ENCODE measurements at regions not wholly inside any gene's neighbourhood (a gene's known extent, or its start where the extent isn't known, plus 50 kb on each side); places are given as distances from the start of the nearest gene placed in this dataset.
"Not testable (repeated sequence)": the region's sequence is repeated elsewhere in the genome, so short reads cannot be mapped to it uniquely, and the experiment has no call there.

GRCh38 chr20:48440916-48441315 is 386.9 kb downstream of the PREX1 start:
- H3K4me3 ChIP-seq (ENCODE audit: insufficient read depth, low read length) = no peak overlapping the region
- no peaks in the 10 kb centered on the region for H3K9me3 ChIP-seq (ENCODE audit: low read depth, low read length)
- H3K36me3 ChIP-seq (ENCODE audit: insufficient read depth, low read length) = no peaks in the 10 kb centered on the region
- H3K27me3 ChIP-seq (ENCODE audit: insufficient read depth, low read length) = no peaks in the 10 kb centered on the region
- no peaks in the 10 kb centered on the region for H4K20me1 ChIP-seq (ENCODE audit: insufficient read depth, low read length)
- H2AFZ ChIP-seq (ENCODE audit: low read length) = no peak overlapping the region
- no peak overlapping the region for H3K27ac ChIP-seq (ENCODE audit: low read depth, low read length)
- no peak for DNase-seq (ENCODE audit: insufficient read length, low spot score, missing footprints)
- no peak overlapping the region for H3K4me2 ChIP-seq (ENCODE audit: insufficient read depth, low read length)
- no peak for TF ChIP-seq CTCF (IDR thresholded peaks at IDR 0.05; ENCODE audit: extremely low read depth, low read depth, low read length)
- H3K79me2 ChIP-seq (ENCODE audit: insufficient read depth, low read length) = no peaks in the 10 kb centered on the region
- H3K4me1 ChIP-seq (ENCODE audit: insufficient read depth, low read length) = no peaks in the 10 kb centered on the region

- DNase-seq (ENCODE audit: insufficient read length, low spot score, missing footprints); H3K4me2 ChIP-seq (ENCODE audit: insufficient read depth, low read length); H3K79me2 ChIP-seq (ENCODE audit: insufficient read depth, low read length); H4K20me1 ChIP-seq (ENCODE audit: insufficient read depth, low read length); H3K4me3 ChIP-seq (ENCODE audit: insufficient read depth, low read length); H3K4me1 ChIP-seq (ENCODE audit: insufficient read depth, low read length); H3K27me3 ChIP-seq (ENCODE audit: insufficient read depth, low read length); H2AFZ ChIP-seq (ENCODE audit: low read length); H3K9me3 ChIP-seq (ENCODE audit: low read depth, low read length); H3K36me3 ChIP-seq (ENCODE audit: insufficient read depth, low read length); H3K27ac ChIP-seq (ENCODE audit: low read depth, low read length): not testable (repeated sequence)
Observed at GRCh38 chr20:48440261-48440660, 387.5 kb downstream of the PREX1 start.

- Histone ChIP-seq H4K20me1 (ENCODE audit: insufficient read depth, low read length) (no peaks in the 10 kb centered on the region), H3K79me2 (ENCODE audit: insufficient read depth, low read length) (no peaks in the 10 kb centered on the region), H3K4me2 (ENCODE audit: insufficient read depth, low read length) (no peak overlapping the region), H3K27me3 (ENCODE audit: insufficient read depth, low read length) (no peaks in the 10 kb centered on the region), H2AFZ (ENCODE audit: low read length) (no peak overlapping the region), H3K36me3 (ENCODE audit: insufficient read depth, low read length) (no peaks in the 10 kb centered on the region), H3K4me3 (ENCODE audit: insufficient read depth, low read length) (no peak overlapping the region), H3K9me3 (ENCODE audit: low read depth, low read length) (no peaks in the 10 kb centered on the region), H3K4me1 (ENCODE audit: insufficient read depth, low read length) (no peaks in the 10 kb centered on the region), H3K27ac (ENCODE audit: low read depth, low read length) (no peak overlapping the region)
- TF ChIP-seq CTCF (IDR thresholded peaks at IDR 0.05; ENCODE audit: extremely low read depth, low read depth, low read length) = no peak
- no peak for DNase-seq (ENCODE audit: insufficient read length, low spot score, missing footprints)
Observed at GRCh38 chr20:48437146-48437545, 390.7 kb downstream of the PREX1 start.

- not testable (repeated sequence) for H3K27ac ChIP-seq (ENCODE audit: low read depth, low read length); H3K36me3 ChIP-seq (ENCODE audit: insufficient read depth, low read length); H3K79me2 ChIP-seq (ENCODE audit: insufficient read depth, low read length); H3K4me2 ChIP-seq (ENCODE audit: insufficient read depth, low read length); H4K20me1 ChIP-seq (ENCODE audit: insufficient read depth, low read length); H3K4me1 ChIP-seq (ENCODE audit: insufficient read depth, low read length); H2AFZ ChIP-seq (ENCODE audit: low read length); H3K9me3 ChIP-seq (ENCODE audit: low read depth, low read length); H3K4me3 ChIP-seq (ENCODE audit: insufficient read depth, low read length); DNase-seq (ENCODE audit: insufficient read length, low spot score, missing footprints); H3K27me3 ChIP-seq (ENCODE audit: insufficient read depth, low read length)
Observed at GRCh38 chr20:48436609-48437008, 391.2 kb downstream of the PREX1 start.

- no peak overlapping the region for H2AFZ ChIP-seq (ENCODE audit: low read length)
- no peaks in the 10 kb centered on the region for H3K4me1 ChIP-seq (ENCODE audit: insufficient read depth, low read length)
- no peaks in the 10 kb centered on the region for H4K20me1 ChIP-seq (ENCODE audit: insufficient read depth, low read length)
- no peak overlapping the region for H3K4me2 ChIP-seq (ENCODE audit: insufficient read depth, low read length)
- H3K4me3 ChIP-seq (ENCODE audit: insufficient read depth, low read length) = no peak overlapping the region
- DNase-seq (ENCODE audit: insufficient read length, low spot score, missing footprints) = no peak
- no peaks in the 10 kb centered on the region for H3K9me3 ChIP-seq (ENCODE audit: low read depth, low read length)
- H3K27me3 ChIP-seq (ENCODE audit: insufficient read depth, low read length) = peaks cover 6% of the 10 kb centered on the region
- no peak overlapping the region for H3K27ac ChIP-seq (ENCODE audit: low read depth, low read length)
- no peaks in the 10 kb centered on the region for H3K36me3 ChIP-seq (ENCODE audit: insufficient read depth, low read length)
- TF ChIP-seq CTCF (IDR thresholded peaks at IDR 0.05; ENCODE audit: extremely low read depth, low read depth, low read length) = no peak
- no peaks in the 10 kb centered on the region for H3K79me2 ChIP-seq (ENCODE audit: insufficient read depth, low read length)
Observed at GRCh38 chr20:48433178-48433577, 394.6 kb downstream of the PREX1 start.

All from osteoblast (primary cell).